Activated T-cell treated with anti-CD3 and anti-CD28 coated beads, Interleukin-2, amount 50 U/mL, for 4 hours (primary cell): ENCODE measurements at regions not wholly inside any gene's neighbourhood (a gene's known extent, or its start where the extent isn't known, plus 50 kb on each side); places are given as distances from the start of the nearest gene placed in this dataset.
"Not testable (repeated sequence)": the region's sequence is repeated elsewhere in the genome, so short reads cannot be mapped to it uniquely, and the experiment has no call there.

Experiments
- ATAC-seq, 2 donors: fragments of 200-7000 bp; cut with Tn5 transposase; one replicate each; pipeline ENCODE4 v1.10.0; 2021
- DNase-seq: peaks from one replicate; pipeline ENCODE4 v3.0.0-alpha.2; 2020
- H3K27me3 Mint-ChIP-seq: one replicate; pipeline ENCODE4 v1.8.0; 2021; ENCODE audit warnings: low read depth, mixed read lengths
- H3K36me3 Mint-ChIP-seq: one replicate; pipeline ENCODE4 v1.8.0; 2022; ENCODE audit warnings: mixed read lengths; ENCODE audit not compliant: insufficient read depth
- H3K4me1 Mint-ChIP-seq: one replicate; pipeline ENCODE4 v1.8.0; 2021; ENCODE audit warnings: low read depth, mixed read lengths
- H3K4me3 Mint-ChIP-seq: one replicate; pipeline ENCODE4 v1.8.0; 2021; ENCODE audit warnings: mild to moderate bottlenecking, moderate library complexity, mixed read lengths
- H3K9me3 Mint-ChIP-seq: one replicate; pipeline ENCODE4 v1.8.0; 2021; ENCODE audit warnings: mixed read lengths

GRCh38 chr6:166714187-166714510, 87.1 kb upstream of the RPS6KA2 start:
- Mint-ChIP-seq H3K9me3 (peaks cover 9% of the 10 kb centered on the region), H3K4me3 (no peak overlapping the region), H3K36me3 (peaks cover 1% of the 10 kb centered on the region), H3K4me1 (no peaks in the 10 kb centered on the region), H3K27me3 (no peaks in the 10 kb centered on the region)
- no peak for DNase-seq
- ATAC-seq, result no peak

GRCh38 chr6:166713434-166714186, 86.6 kb upstream of the RPS6KA2 start:
- peaks cover 1% of the 10 kb centered on the region for H3K36me3 Mint-ChIP-seq
- H3K4me1 Mint-ChIP-seq, result no peaks in the 10 kb centered on the region
- H3K27me3 Mint-ChIP-seq, result no peaks in the 10 kb centered on the region
- peaks cover 9% of the 10 kb centered on the region for H3K9me3 Mint-ChIP-seq
- ATAC-seq, result no peak
- H3K4me3 Mint-ChIP-seq, result no peak overlapping the region
- DNase-seq, result no peak

GRCh38 chr6:166712286-166713228, 85.5 kb upstream of the RPS6KA2 start:
- DNase-seq (no peak), ATAC-seq (no peak)
- Mint-ChIP-seq H3K27me3 (no peaks in the 10 kb centered on the region), H3K4me1 (no peaks in the 10 kb centered on the region), H3K36me3 (peaks cover 1% of the 10 kb centered on the region), H3K9me3 (peaks cover 9% of the 10 kb centered on the region), H3K4me3 (no peak overlapping the region)

- H3K27me3 Mint-ChIP-seq, result peaks cover 3% of the 10 kb centered on the region
- H3K4me3 Mint-ChIP-seq, result no peak overlapping the region
- H3K36me3 Mint-ChIP-seq, result peaks cover 1% of the 10 kb centered on the region
- ATAC-seq (no peak), DNase-seq (no peak)
- peaks cover 2% of the 10 kb centered on the region for H3K4me1 Mint-ChIP-seq
- H3K9me3 Mint-ChIP-seq, result peaks cover 9% of the 10 kb centered on the region
Observed at GRCh38 chr6:166710084-166710483, 83.0 kb upstream of the RPS6KA2 start.

GRCh38 chr6:166708460-166708859, 81.4 kb upstream of the RPS6KA2 start:
- H3K9me3 Mint-ChIP-seq, result peaks cover 9% of the 10 kb centered on the region
- no peak overlapping the region for H3K4me3 Mint-ChIP-seq
- peaks cover 2% of the 10 kb centered on the region for H3K4me1 Mint-ChIP-seq
- H3K36me3 Mint-ChIP-seq, result peaks cover 1% of the 10 kb centered on the region
- ATAC-seq, result no peak
- H3K27me3 Mint-ChIP-seq, result peaks cover 5% of the 10 kb centered on the region
- no peak for DNase-seq

GRCh38 chr6:166707045-166707444, 80.0 kb upstream of the RPS6KA2 start:
- ATAC-seq (no peak), DNase-seq (no peak)
- H3K27me3 Mint-ChIP-seq, result peaks cover 5% of the 10 kb centered on the region
- H3K4me3 Mint-ChIP-seq, result no peak overlapping the region
- peaks cover 2% of the 10 kb centered on the region for H3K4me1 Mint-ChIP-seq
- peaks cover 9% of the 10 kb centered on the region for H3K9me3 Mint-ChIP-seq
- peaks cover 3% of the 10 kb centered on the region for H3K36me3 Mint-ChIP-seq

GRCh38 chr6:166705069-166705468, 78.0 kb upstream of the RPS6KA2 start:
- peaks cover 2% of the 10 kb centered on the region for H3K4me1 Mint-ChIP-seq
- no peaks in the 10 kb centered on the region for H3K9me3 Mint-ChIP-seq
- peaks cover 8% of the 10 kb centered on the region for H3K27me3 Mint-ChIP-seq
- DNase-seq (no peak), ATAC-seq (no peak)
- H3K4me3 Mint-ChIP-seq, result no peak overlapping the region
- peaks cover 3% of the 10 kb centered on the region for H3K36me3 Mint-ChIP-seq

GRCh38 chr6:166704171-166704570, 77.1 kb upstream of the RPS6KA2 start:
- no peak overlapping the region for H3K4me3 Mint-ChIP-seq
- DNase-seq (no peak), ATAC-seq (no peak)
- no peaks in the 10 kb centered on the region for H3K9me3 Mint-ChIP-seq
- H3K36me3 Mint-ChIP-seq, result peaks cover 3% of the 10 kb centered on the region
- peaks cover 8% of the 10 kb centered on the region for H3K27me3 Mint-ChIP-seq
- peaks cover 2% of the 10 kb centered on the region for H3K4me1 Mint-ChIP-seq

GRCh38 chr6:166703149-166703710, 76.2 kb upstream of the RPS6KA2 start:
- Mint-ChIP-seq H3K4me3 (no peak overlapping the region), H3K9me3 (no peaks in the 10 kb centered on the region), H3K36me3 (peaks cover 3% of the 10 kb centered on the region), H3K4me1 (peaks cover 2% of the 10 kb centered on the region), H3K27me3 (peaks cover 8% of the 10 kb centered on the region)
- no peak for DNase-seq
- ATAC-seq, result no peak

GRCh38 chr6:166701424-166701823, 74.4 kb upstream of the RPS6KA2 start:
- ATAC-seq, H3K4me1 Mint-ChIP-seq, DNase-seq, H3K4me3 Mint-ChIP-seq, H3K27me3 Mint-ChIP-seq, H3K9me3 Mint-ChIP-seq, H3K36me3 Mint-ChIP-seq: not testable (repeated sequence)

GRCh38 chr6:166700871-166701270, 73.8 kb upstream of the RPS6KA2 start:
- H3K36me3 Mint-ChIP-seq, DNase-seq, H3K4me1 Mint-ChIP-seq, H3K27me3 Mint-ChIP-seq, H3K4me3 Mint-ChIP-seq, H3K9me3 Mint-ChIP-seq, ATAC-seq: not testable (repeated sequence)

GRCh38 chr6:166697113-166697512, 70.1 kb upstream of the RPS6KA2 start:
- no peak for DNase-seq
- H3K4me1 Mint-ChIP-seq, result no peaks in the 10 kb centered on the region
- no peak for ATAC-seq
- peaks cover 3% of the 10 kb centered on the region for H3K27me3 Mint-ChIP-seq
- H3K36me3 Mint-ChIP-seq, result no peaks in the 10 kb centered on the region
- no peak overlapping the region for H3K4me3 Mint-ChIP-seq
- H3K9me3 Mint-ChIP-seq, result no peaks in the 10 kb centered on the region

GRCh38 chr6:166693880-166694279, 66.8 kb upstream of the RPS6KA2 start:
- H3K27me3 Mint-ChIP-seq, result no peaks in the 10 kb centered on the region
- no peak overlapping the region for H3K4me3 Mint-ChIP-seq
- no peaks in the 10 kb centered on the region for H3K9me3 Mint-ChIP-seq
- ATAC-seq (no peak), DNase-seq (no peak)
- no peaks in the 10 kb centered on the region for H3K4me1 Mint-ChIP-seq
- no peaks in the 10 kb centered on the region for H3K36me3 Mint-ChIP-seq

- DNase-seq, result no peak
- H3K4me3 Mint-ChIP-seq, result no peak overlapping the region
- peaks cover under 1% of the 10 kb centered on the region for H3K27me3 Mint-ChIP-seq
- H3K4me1 Mint-ChIP-seq, result no peaks in the 10 kb centered on the region
- H3K36me3 Mint-ChIP-seq, result no peaks in the 10 kb centered on the region
- ATAC-seq, result no peak
- no peaks in the 10 kb centered on the region for H3K9me3 Mint-ChIP-seq
Observed at GRCh38 chr6:166692723-166693302, 65.8 kb upstream of the RPS6KA2 start.
